ENCODE measurements at regions not wholly inside any gene's neighbourhood (a gene's known extent, or its start where the extent isn't known, plus 50 kb on each side); places are given as distances from the start of the nearest gene placed in this dataset.

- no peak for DNase-seq
Observed at GRCh38 chr22:27192135-27192829, 534.9 kb downstream of the MIAT start.

- DNase-seq: no peak
Observed at GRCh38 chr22:27193215-27193614, 535.8 kb downstream of the MIAT start.

GRCh38 chr22:27193636-27194035, 536.2 kb downstream of the MIAT start:
- DNase-seq: no peak

GRCh38 chr22:27194096-27194748, 536.8 kb downstream of the MIAT start:
- no peak for DNase-seq

- no peak for DNase-seq
Observed at GRCh38 chr22:27195094-27195493, 537.7 kb downstream of the MIAT start.

- DNase-seq: no peak
Observed at GRCh38 chr22:27195494-27195893, 538.1 kb downstream of the MIAT start.

- no peak for DNase-seq
Observed at GRCh38 chr22:27196606-27197005, 539.2 kb downstream of the MIAT start.

GRCh38 chr22:27197052-27197451, 539.7 kb downstream of the MIAT start:
- no peak for DNase-seq

GRCh38 chr22:27197618-27198017, 540.2 kb downstream of the MIAT start:
- DNase-seq: no peak

GRCh38 chr22:27198518-27199035, 541.2 kb downstream of the MIAT start:
- no peak for DNase-seq

GRCh38 chr22:27199354-27199753, 542.0 kb downstream of the MIAT start:
- no peak for DNase-seq

- no peak for DNase-seq
Observed at GRCh38 chr22:27201276-27201675, 543.9 kb downstream of the MIAT start.

- no peak for DNase-seq
Observed at GRCh38 chr22:27201741-27202140, 544.4 kb downstream of the MIAT start.

GRCh38 chr22:27203276-27203660, 545.9 kb downstream of the MIAT start:
- DNase-seq: no peak

GRCh38 chr22:27204280-27204679, 546.9 kb downstream of the MIAT start:
- DNase-seq: no peak

GRCh38 chr22:27204817-27205216, 547.4 kb downstream of the MIAT start:
- DNase-seq: no peak

GRCh38 chr22:27205492-27206373, 548.3 kb downstream of the MIAT start:
- no peak for DNase-seq

GRCh38 chr22:27206374-27207133, 549.2 kb downstream of the MIAT start:
- DNase-seq: no peak

GRCh38 chr22:27207266-27207665, 549.9 kb downstream of the MIAT start:
- DNase-seq: no peak

- DNase-seq: no peak
Observed at GRCh38 chr22:27207907-27208306, 550.5 kb downstream of the MIAT start.

- no peak for DNase-seq
Observed at GRCh38 chr22:27210111-27210730, 552.8 kb downstream of the MIAT start.

- no peak for DNase-seq
Observed at GRCh38 chr22:27212102-27212501, 554.7 kb downstream of the MIAT start.
